ENCODE measurements at regions not wholly inside any gene's neighbourhood (a gene's known extent, or its start where the extent isn't known, plus 50 kb on each side); places are given as distances from the start of the nearest gene placed in this dataset.

DNA sequence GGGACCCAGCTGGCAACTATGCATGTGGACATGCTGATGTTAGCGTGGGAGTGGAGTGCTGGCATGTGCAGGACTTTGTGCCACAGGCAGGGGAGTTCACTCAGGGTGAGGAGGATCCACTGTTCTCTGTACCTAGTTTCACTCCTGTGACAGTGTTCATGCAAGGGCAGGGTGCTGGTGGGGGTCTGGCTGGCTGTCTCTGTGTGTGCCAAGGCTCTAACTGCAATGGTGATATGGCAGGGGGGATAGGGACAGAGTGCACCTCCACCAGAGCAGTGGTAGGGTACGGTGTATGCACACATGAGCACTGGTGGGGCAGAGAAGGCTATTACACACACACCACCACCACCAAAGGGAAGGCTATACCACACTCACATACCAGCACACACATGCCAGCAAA lies 210.2 kb upstream of the DEFB112 start:
- Histone ChIP-seq H3K4me1 (no peaks in the 10 kb centered on the region), H3K36me3 (no peaks in the 10 kb centered on the region), H3K4me3 (no peak overlapping the region), H3K9me3 (no peaks in the 10 kb centered on the region), H3K27me3 (no peaks in the 10 kb centered on the region), H3K27ac (no peak overlapping the region)
- no peak for DNase-seq
- in situ Hi-C loops (cut with MboI; ENCODE audit: low sequenced_read_pairs in 4 of 4), result no loop called here
- intact Hi-C loops (cut with DNase I; ENCODE audit: low total_unique reads), result no loop called here
- TF ChIP-seq POLR2A (IDR thresholded peaks at IDR 0.05) (no peak), CTCF (IDR thresholded peaks at IDR 0.05 in 4 of 5, conservative IDR thresholded peaks at IDR 0.05 in 1 of 5) (no peak)
- no peak for ATAC-seq

DNA sequence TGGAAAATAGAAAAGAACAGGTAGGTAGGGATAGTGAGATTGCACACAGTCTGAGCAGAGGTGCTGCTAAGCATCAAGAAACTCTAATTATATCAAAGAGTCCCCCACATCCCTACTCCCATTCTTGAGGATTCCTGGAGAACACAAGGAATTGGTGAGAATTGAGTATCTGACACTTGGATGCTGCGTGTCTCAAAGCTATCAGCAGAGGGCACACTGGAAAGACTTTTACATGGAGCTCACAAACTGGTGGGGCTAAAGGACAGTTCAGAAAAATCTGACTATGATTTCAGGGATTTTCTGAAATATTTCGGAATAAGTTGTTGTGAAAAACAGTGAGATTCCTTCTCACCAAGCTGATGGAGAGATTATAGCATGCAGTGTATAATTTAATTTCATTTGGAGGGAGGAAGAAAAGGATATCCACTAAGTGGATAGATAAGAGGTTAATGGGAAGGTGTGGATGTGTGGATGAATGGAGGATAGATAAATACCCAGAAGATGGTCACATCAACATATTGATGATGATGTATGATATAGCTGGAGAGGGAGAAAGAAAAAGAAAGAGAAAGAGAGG lies 215.4 kb upstream of the DEFB112 start:
- intact Hi-C loops (cut with DNase I; ENCODE audit: low total_unique reads) (no loop called here), in situ Hi-C loops (cut with MboI; ENCODE audit: low sequenced_read_pairs in 4 of 4) (no loop called here)
- Histone ChIP-seq H3K4me1 (no peaks in the 10 kb centered on the region), H3K27ac (no peak overlapping the region), H3K9me3 (no peaks in the 10 kb centered on the region), H3K36me3 (no peaks in the 10 kb centered on the region), H3K4me3 (no peak overlapping the region), H3K27me3 (no peaks in the 10 kb centered on the region)
- TF ChIP-seq CTCF (IDR thresholded peaks at IDR 0.05 in 4 of 5, conservative IDR thresholded peaks at IDR 0.05 in 1 of 5), result no peak
- ATAC-seq, result no peak
- DNase-seq, result no peak

DNA sequence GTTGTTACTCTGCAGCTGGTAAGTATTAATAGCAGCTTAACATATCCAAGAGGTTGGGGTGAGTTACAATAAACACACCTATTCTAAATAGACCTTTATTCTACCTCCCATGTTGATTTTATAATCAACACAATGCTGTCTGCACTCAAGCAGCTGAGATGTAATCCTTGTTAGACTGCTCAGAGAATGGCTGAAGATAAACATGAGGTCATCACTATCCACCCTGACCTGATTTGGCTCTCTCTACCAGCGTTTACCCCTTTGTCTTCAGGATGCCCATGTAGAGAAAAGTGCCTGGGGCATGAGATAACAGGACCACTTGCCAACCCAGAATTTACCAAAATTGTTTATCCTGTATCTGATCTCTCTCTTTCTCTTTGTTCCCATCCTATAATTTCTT lies 220.7 kb upstream of the DEFB112 start:
- in situ Hi-C loops (cut with MboI; ENCODE audit: low sequenced_read_pairs in 4 of 4) (no loop called here), intact Hi-C loops (cut with DNase I; ENCODE audit: low total_unique reads) (no loop called here)
- Histone ChIP-seq H3K4me3 (no peak overlapping the region), H3K4me1 (no peaks in the 10 kb centered on the region), H3K27ac (no peak overlapping the region), H3K36me3 (no peaks in the 10 kb centered on the region), H3K27me3 (no peaks in the 10 kb centered on the region), H3K9me3 (no peaks in the 10 kb centered on the region)
- TF ChIP-seq POLR2A (IDR thresholded peaks at IDR 0.05), result no peak
- ATAC-seq, result no peak
- no peak for DNase-seq

DNA sequence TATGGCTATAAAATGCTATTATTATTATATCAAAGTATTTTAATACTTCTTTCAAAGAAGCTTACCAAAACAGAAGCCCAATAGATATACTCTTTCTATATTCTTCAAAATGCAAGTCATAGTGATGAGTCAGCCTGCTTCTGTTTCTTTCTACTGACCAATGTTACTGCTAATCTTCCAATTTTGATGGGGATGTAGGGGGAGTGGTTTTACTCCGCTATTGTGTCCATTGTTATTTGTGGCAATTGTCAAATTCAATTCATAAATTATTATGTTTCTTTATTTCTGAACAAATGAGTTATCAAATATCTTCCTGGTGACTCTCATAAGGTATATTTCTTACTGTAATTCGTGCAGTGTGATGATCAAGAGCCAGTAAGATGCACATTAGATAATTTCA lies 221.5 kb upstream of the DEFB112 start:
- Histone ChIP-seq H3K9me3 (no peaks in the 10 kb centered on the region), H3K36me3 (no peaks in the 10 kb centered on the region), H3K27ac (no peak overlapping the region), H3K4me3 (no peak overlapping the region), H3K4me1 (no peaks in the 10 kb centered on the region), H3K27me3 (no peaks in the 10 kb centered on the region)
- ATAC-seq (no peak), DNase-seq (no peak)
- intact Hi-C loops (cut with DNase I; ENCODE audit: low total_unique reads) (no loop called here), in situ Hi-C loops (cut with MboI; ENCODE audit: low sequenced_read_pairs in 4 of 4) (no loop called here)
- TF ChIP-seq CTCF (IDR thresholded peaks at IDR 0.05 in 4 of 5, conservative IDR thresholded peaks at IDR 0.05 in 1 of 5) (no peak), POLR2A (IDR thresholded peaks at IDR 0.05) (no peak)

- no peaks in the 10 kb centered on the region for H3K9me3 ChIP-seq
- H3K4me3 ChIP-seq, result no peak overlapping the region
- no peak overlapping the region for H3K27ac ChIP-seq
- ATAC-seq (no peak), DNase-seq (no peak)
- in situ Hi-C loops (cut with MboI; ENCODE audit: low sequenced_read_pairs in 4 of 4), result no loop called here
- H3K27me3 ChIP-seq, result no peaks in the 10 kb centered on the region
- intact Hi-C loops (cut with DNase I; ENCODE audit: low total_unique reads), result no loop called here
- no peak for TF ChIP-seq POLR2A (IDR thresholded peaks at IDR 0.05)
- no peak for TF ChIP-seq CTCF (IDR thresholded peaks at IDR 0.05 in 4 of 5, conservative IDR thresholded peaks at IDR 0.05 in 1 of 5)
- H3K4me1 ChIP-seq, result no peaks in the 10 kb centered on the region
- H3K36me3 ChIP-seq, result no peaks in the 10 kb centered on the region
Observed at GRCh38 chr6:50271817-50272216, 222.1 kb upstream of the DEFB112 start.
